Sigmoid colon (tissue), 6 donors: ENCODE measurements at regions not wholly inside any gene's neighbourhood (a gene's known extent, or its start where the extent isn't known, plus 50 kb on each side); places are given as distances from the start of the nearest gene placed in this dataset.

ENCODE experiments used
- DNase-seq: peaks from one replicate; pipeline ENCODE4 v3.0.0-alpha.2; 2019
- H3K27ac ChIP-seq, 4 donors: fragments of 200-600 bp; sonication (generic); one replicate each; pipeline ENCODE4 v1.5.1; 2016 to 2019; ENCODE audit warnings: mild to moderate bottlenecking in 1 of 4
- H3K27me3 ChIP-seq, 3 donors: fragments of 200-600 bp; sonication (generic); one replicate each; pipeline ENCODE4 v1.5.1; 2019; ENCODE audit warnings: mild to moderate bottlenecking in 1 of 3
- H3K36me3 ChIP-seq, 4 donors: fragments of 200-600 bp; sonication (generic); one replicate each; pipeline ENCODE4 v1.5.1; 2016 to 2019
- H3K4me1 ChIP-seq, 4 donors: fragments of 200-600 bp; sonication (generic); one replicate each; pipeline ENCODE4 v1.5.1; 2017 to 2019
- H3K4me3 ChIP-seq, 4 donors: fragments of 200-600 bp; sonication (generic); one replicate each; pipeline ENCODE4 v1.5.1; 2017 to 2019; ENCODE audit warnings: mild to moderate bottlenecking in 2 of 4, moderate library complexity in 1 of 4
- H3K9me3 ChIP-seq, 4 donors: fragments of 200-600 bp in 3 of 4; sonication (generic) in 3 of 4; one replicate each; pipeline versions ENCODE4 v1.5.1 to v1.6.1; 2013 to 2019
- CTCF ChIP-seq, 4 experiments: fragments of 450-650 bp in 3 of 4; fragments of 200-600 bp in 1 of 4; IDR thresholded peaks; one replicate each; pipeline ENCODE4 v1.5.1; 2016 to 2019; ENCODE audit warnings: antibody characterized with exemption in 4 of 4, mild to moderate bottlenecking in 3 of 4, moderate library complexity in 2 of 4
- EP300 ChIP-seq, 4 donors: sonication (generic); formaldehyde crosslinking; IDR thresholded peaks; one replicate each; pipeline ENCODE4 v1.6.1; 2017; ENCODE audit warnings: antibody characterized with exemption in 4 of 4
- POLR2A ChIP-seq, 2 donors: fragments of 450-650 bp; IDR thresholded peaks; one replicate each; pipeline ENCODE4 v1.6.1; 2016; ENCODE audit warnings: antibody characterized with exemption in 2 of 2, mild to moderate bottlenecking in 2 of 2, moderate library complexity in 2 of 2
- POLR2AphosphoS5 ChIP-seq, 4 donors: sonication (generic); formaldehyde crosslinking; IDR thresholded peaks; one replicate each; pipeline ENCODE4 v1.6.1; 2017; ENCODE audit warnings: antibody characterized with exemption in 4 of 4
- WGBS, 2 donors: extraction: QIAGEN DNeasy Blood & Tissue Kit; methylation state at CpG; one replicate each; pipeline ENCODE4 v1.1.7; 2013; 5-methylcytosine and 5-hydroxymethylcytosine counted together
- intact Hi-C: fragments of 100-400 bp; cut with DNase I; formaldehyde crosslinking; loops from one replicate; pipeline ENCODE4 v1.15.1; 2023
- donor health status: healthy with polysubstance abuse.
- donor health status: healthy.

- TF ChIP-seq POLR2A (IDR thresholded peaks at IDR 0.05) (no peak), POLR2AphosphoS5 (IDR thresholded peaks at IDR 0.05) (no peak), CTCF (IDR thresholded peaks at IDR 0.05) (no peak), EP300 (IDR thresholded peaks at IDR 0.05) (no peak)
- intact Hi-C loops: no loop called here
- H3K4me1 ChIP-seq: no peaks in the 10 kb centered on the region
- H3K27ac ChIP-seq: no peak overlapping the region
- WGBS, 2 donors: 18 to 49% methylated on average over 3 of the region's 3 CpGs
- no peak for DNase-seq
- H3K4me3 ChIP-seq: no peak overlapping the region
- H3K36me3 ChIP-seq: no peaks in the 10 kb centered on the region
- H3K9me3 ChIP-seq: no peaks in the 10 kb centered on the region
- H3K27me3 ChIP-seq: no peaks in the 10 kb centered on the region
These were observed 520.9 kb upstream of the PKN2 start for GRCh38 chr1:88163187-88163586.

- H3K27ac ChIP-seq: no peak overlapping the region
- DNase-seq: no peak
- no peak overlapping the region for H3K4me3 ChIP-seq
- no peaks in the 10 kb centered on the region for H3K9me3 ChIP-seq
- no peaks in the 10 kb centered on the region for H3K36me3 ChIP-seq
- no peaks in the 10 kb centered on the region for H3K4me1 ChIP-seq
- no peaks in the 10 kb centered on the region for H3K27me3 ChIP-seq
- TF ChIP-seq EP300 (IDR thresholded peaks at IDR 0.05): no peak
- no peak for TF ChIP-seq CTCF (IDR thresholded peaks at IDR 0.05)
- TF ChIP-seq POLR2A (IDR thresholded peaks at IDR 0.05): no peak
- no peak for TF ChIP-seq POLR2AphosphoS5 (IDR thresholded peaks at IDR 0.05)
- intact Hi-C loops: no loop called here
These were observed 515.9 kb upstream of the PKN2 start for GRCh38 chr1:88168126-88168525.

- intact Hi-C loops: no loop called here
- no peak for DNase-seq
- H3K4me3 ChIP-seq: no peak overlapping the region
- TF ChIP-seq CTCF (IDR thresholded peaks at IDR 0.05): no peak
- TF ChIP-seq POLR2A (IDR thresholded peaks at IDR 0.05): no peak
- no peak for TF ChIP-seq POLR2AphosphoS5 (IDR thresholded peaks at IDR 0.05)
- TF ChIP-seq EP300 (IDR thresholded peaks at IDR 0.05): no peak
- H3K9me3 ChIP-seq: no peaks in the 10 kb centered on the region
- WGBS, 2 donors: 88 to 91% methylated on average over 3 of the region's 3 CpGs
- no peaks in the 10 kb centered on the region for H3K27me3 ChIP-seq
- no peaks in the 10 kb centered on the region for H3K4me1 ChIP-seq
- no peaks in the 10 kb centered on the region for H3K36me3 ChIP-seq
- no peak overlapping the region for H3K27ac ChIP-seq
These were observed 514.9 kb upstream of the PKN2 start for GRCh38 chr1:88169139-88169538.

- H3K4me3 ChIP-seq: no peak overlapping the region
These were observed 514.1 kb upstream of the PKN2 start for GRCh38 chr1:88169939-88170338.

More at GRCh38 chr1:88169939-88170338, 514.1 kb upstream of the PKN2 start:
- Histone ChIP-seq H3K36me3 (no peaks in the 10 kb centered on the region), H3K27me3 (no peaks in the 10 kb centered on the region), H3K4me1 (no peaks in the 10 kb centered on the region), H3K9me3 (no peaks in the 10 kb centered on the region), H3K27ac (no peak overlapping the region)
- TF ChIP-seq EP300 (IDR thresholded peaks at IDR 0.05) (no peak), POLR2A (IDR thresholded peaks at IDR 0.05) (no peak), POLR2AphosphoS5 (IDR thresholded peaks at IDR 0.05) (no peak), CTCF (IDR thresholded peaks at IDR 0.05) (no peak)
- intact Hi-C loops: no loop called here
- no peak for DNase-seq
